GM23248 (cell line): ENCODE measurements at regions not wholly inside any gene's neighbourhood (a gene's known extent, or its start where the extent isn't known, plus 50 kb on each side); places are given as distances from the start of the nearest gene placed in this dataset.

Experiments used
- DNase-seq: peaks from one replicate; pipeline ENCODE4 v3.0.0-alpha.2; 2015
- H2AFZ ChIP-seq: fragments of 200-600 bp; sonication (generic); 2 replicates; pipeline ENCODE4 v1.6.1; 2016; ENCODE audit warnings: antibody characterized with exemption
- H3F3A ChIP-seq: fragments of 200-600 bp; sonication (generic); 2 replicates; pipeline ENCODE4 v1.6.1; 2016; ENCODE audit warnings: mild to moderate bottlenecking, antibody characterized with exemption, mixed run types; ENCODE audit not compliant: insufficient read depth
- H3K27ac ChIP-seq: fragments of 200-600 bp; sonication (generic); 2 replicates; pipeline ENCODE4 v1.5.1; 2016; ENCODE audit warnings: mild to moderate bottlenecking
- H3K27me3 ChIP-seq: fragments of 200-600 bp; sonication (generic); replicated peaks from 2 replicates; pipeline ENCODE4 v1.6.1; 2016; ENCODE audit warnings: mild to moderate bottlenecking; ENCODE audit not compliant: insufficient read depth
- H3K36me3 ChIP-seq: fragments of 200-600 bp; sonication (generic); 2 replicates; pipeline ENCODE4 v1.6.1; 2016; ENCODE audit warnings: low read depth, mild to moderate bottlenecking
- H3K4me1 ChIP-seq: fragments of 200-600 bp; sonication (generic); 2 replicates; pipeline ENCODE4 v1.6.1; 2016; ENCODE audit warnings: mild to moderate bottlenecking; ENCODE audit not compliant: insufficient read depth
- H3K4me2 ChIP-seq: fragments of 200-600 bp; sonication (generic); one replicate; pipeline ENCODE4 v1.6.1; 2016; ENCODE audit warnings: mild to moderate bottlenecking; ENCODE audit not compliant: unreplicated experiment
- H3K4me3 ChIP-seq: fragments of 200-600 bp; sonication (generic); 2 replicates; pipeline ENCODE4 v1.5.1; 2016; ENCODE audit warnings: mild to moderate bottlenecking
- H3K79me2 ChIP-seq: fragments of 200-600 bp; sonication (generic); 2 replicates; pipeline ENCODE4 v1.6.1; 2016; ENCODE audit warnings: mild to moderate bottlenecking; ENCODE audit not compliant: insufficient read depth
- H3K9ac ChIP-seq: fragments of 200-600 bp; sonication (generic); 2 replicates; pipeline ENCODE4 v1.6.1; 2016; ENCODE audit warnings: mild to moderate bottlenecking
- H3K9me2 ChIP-seq: fragments of 200-600 bp; sonication (generic); 2 replicates; pipeline ENCODE4 v1.6.1; 2016; ENCODE audit warnings: mixed run types, mild to moderate bottlenecking, moderate library complexity; ENCODE audit not compliant: insufficient read depth
- H3K9me3 ChIP-seq: fragments of 200-600 bp; sonication (generic); one replicate; pipeline ENCODE4 v1.6.1; 2017; ENCODE audit warnings: low read depth
- H4K20me1 ChIP-seq: fragments of 200-600 bp; sonication (generic); 2 replicates; pipeline ENCODE4 v1.6.0; 2016; ENCODE audit not compliant: insufficient read depth
- EZH2 ChIP-seq: fragments of 200-600 bp; sonication (generic); IDR thresholded peaks from 2 replicates; pipeline ENCODE4 v1.6.1; 2018; ENCODE audit warnings: antibody characterized with exemption, mild to moderate bottlenecking; ENCODE audit not compliant: insufficient read depth, poor library complexity, severe bottlenecking
- EZH2phosphoT487 ChIP-seq: fragments of 200-600 bp; sonication (generic); IDR thresholded peaks from 2 replicates; pipeline ENCODE4 v1.6.1; 2018; ENCODE audit warnings: antibody characterized with exemption, moderate library complexity, mild to moderate bottlenecking, low read depth; ENCODE audit not compliant: insufficient read depth
- WGBS, 2 experiments: methylation state at CpG; one replicate each; pipeline ENCODE4 v1.1.6; 2015 to 2017; ENCODE audit warnings: low lambda C conversion rate in 2 of 2, low coverage in 1 of 2; ENCODE audit errors: missing lambda C conversion rate in 2 of 2; 5-methylcytosine and 5-hydroxymethylcytosine counted together
- in situ Hi-C: fragments of 300-500 bp; cut with MboI; formaldehyde crosslinking; loops from 2 replicates; pipeline ENCODE4 v1.15.0; 2020

- 15 to 16% methylated on average over 4 of the region's 4 CpGs for WGBS, 2 experiments
- DNase-seq: no peak
- H3K9me2 ChIP-seq: no peaks in the 10 kb centered on the region
- in situ Hi-C loops: no loop called here
- no peak overlapping the region for H3K9ac ChIP-seq
- no peaks in the 10 kb centered on the region; the same call in 1 of the 2 replicates for H3K27me3 ChIP-seq
- no peak overlapping the region for H3K4me2 ChIP-seq
- no peak for TF ChIP-seq EZH2phosphoT487
- TF ChIP-seq EZH2: no peak
- H4K20me1 ChIP-seq: no peaks in the 10 kb centered on the region
- H3K9me3 ChIP-seq: no peaks in the 10 kb centered on the region
- no peaks in the 10 kb centered on the region for H3K79me2 ChIP-seq
- no peaks in the 10 kb centered on the region for H3F3A ChIP-seq
- H3K4me1 ChIP-seq: no peaks in the 10 kb centered on the region
- H2AFZ ChIP-seq: no peak overlapping the region
- no peak overlapping the region for H3K4me3 ChIP-seq
- no peaks in the 10 kb centered on the region for H3K36me3 ChIP-seq
- no peak overlapping the region for H3K27ac ChIP-seq
These were observed 268.6 kb upstream of the MEIS2 start for GRCh38 chr15:37368961-37369360.

DNA sequence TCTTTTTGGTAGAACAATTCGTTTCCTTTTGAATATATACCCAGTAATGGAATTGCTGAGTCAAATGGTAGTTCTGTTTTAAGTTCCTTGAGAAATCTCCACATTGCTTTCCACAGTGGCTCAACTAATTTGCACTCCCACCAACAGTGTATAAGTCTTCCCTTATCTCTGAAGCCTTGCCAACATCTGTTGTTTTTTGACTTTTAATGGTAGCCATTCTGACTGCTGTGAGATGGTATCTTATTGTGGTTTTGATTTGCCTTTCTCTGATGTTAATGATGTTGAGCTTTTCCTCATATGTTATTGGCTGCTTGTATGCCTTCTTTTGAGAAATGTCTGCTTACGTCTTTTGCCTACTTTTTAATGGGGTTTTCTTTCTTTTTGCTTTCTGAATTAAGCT, 270.6 kb upstream of the MEIS2 start:
- TF ChIP-seq EZH2phosphoT487 (no peak), EZH2 (no peak)
- no peaks in the 10 kb centered on the region for H3F3A ChIP-seq
- H3K27me3 ChIP-seq: no peaks in the 10 kb centered on the region; the same call in 1 of the 2 replicates
- no peaks in the 10 kb centered on the region for H3K4me1 ChIP-seq
- H3K9ac ChIP-seq: no peak overlapping the region
- in situ Hi-C loops: no loop called here
- no peak overlapping the region for H3K27ac ChIP-seq
- no peak overlapping the region for H3K4me3 ChIP-seq
- DNase-seq: no peak
- no peak overlapping the region for H3K4me2 ChIP-seq
- no peak overlapping the region for H2AFZ ChIP-seq
- 16 to 18% methylated on average over 2 of the region's 2 CpGs for WGBS, 2 experiments
- no peaks in the 10 kb centered on the region for H3K79me2 ChIP-seq
- no peaks in the 10 kb centered on the region for H3K9me3 ChIP-seq
- H3K9me2 ChIP-seq: no peaks in the 10 kb centered on the region
- H4K20me1 ChIP-seq: no peaks in the 10 kb centered on the region
- no peaks in the 10 kb centered on the region for H3K36me3 ChIP-seq

GRCh38 chr15:37372064-37372463, 271.7 kb upstream of the MEIS2 start:
- Histone ChIP-seq H3F3A (no peaks in the 10 kb centered on the region), H3K9ac (no peak overlapping the region), H3K4me2 (no peak overlapping the region), H2AFZ (no peak overlapping the region), H3K9me3 (no peaks in the 10 kb centered on the region), H3K9me2 (no peaks in the 10 kb centered on the region), H3K27me3 (no peaks in the 10 kb centered on the region; the same call in 1 of the 2 replicates), H3K79me2 (no peaks in the 10 kb centered on the region), H3K36me3 (no peaks in the 10 kb centered on the region), H3K27ac (no peak overlapping the region), H3K4me1 (no peaks in the 10 kb centered on the region), H4K20me1 (no peaks in the 10 kb centered on the region), H3K4me3 (no peak overlapping the region)
- 3% methylated on average over 6 of the region's 6 CpGs for WGBS, 2 experiments
- in situ Hi-C loops: no loop called here
- no peak for DNase-seq
- TF ChIP-seq EZH2phosphoT487 (no peak), EZH2 (no peak)

DNA sequence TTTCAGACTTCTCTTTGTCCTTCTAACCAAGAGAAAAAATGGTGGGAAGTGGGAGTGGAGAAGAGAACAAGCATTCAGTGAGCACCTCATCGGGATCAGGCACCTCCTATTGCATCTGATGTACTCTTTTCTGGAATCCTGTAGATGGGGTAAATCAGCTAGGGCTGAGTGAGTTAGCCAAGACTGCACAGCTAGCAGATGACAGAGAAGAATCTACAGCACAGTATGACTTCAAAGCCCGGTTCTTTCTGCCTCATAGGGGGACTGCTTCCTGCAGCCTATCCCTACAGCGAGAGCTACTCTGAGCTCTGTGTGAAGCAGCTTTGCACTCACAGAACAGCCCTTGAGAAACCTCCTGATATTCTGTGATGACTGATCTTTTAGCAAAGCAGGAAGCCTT, 275.2 kb upstream of the MEIS2 start:
- Histone ChIP-seq H3K27me3 (no peaks in the 10 kb centered on the region; the same call in 1 of the 2 replicates), H3K27ac (no peak overlapping the region), H3K4me3 (no peak overlapping the region), H3K79me2 (no peaks in the 10 kb centered on the region), H3K9me2 (no peaks in the 10 kb centered on the region), H3K4me1 (no peaks in the 10 kb centered on the region), H3K4me2 (no peak overlapping the region), H4K20me1 (no peaks in the 10 kb centered on the region), H3F3A (no peaks in the 10 kb centered on the region), H3K9ac (no peak overlapping the region), H2AFZ (no peak overlapping the region), H3K9me3 (no peaks in the 10 kb centered on the region), H3K36me3 (no peaks in the 10 kb centered on the region)
- in situ Hi-C loops: no loop called here
- TF ChIP-seq EZH2 (no peak), EZH2phosphoT487 (no peak)
- 0% methylated on average over 3 of the region's 3 CpGs for WGBS, 2 experiments
- peak; percentile 0 for DNase-seq

DNA sequence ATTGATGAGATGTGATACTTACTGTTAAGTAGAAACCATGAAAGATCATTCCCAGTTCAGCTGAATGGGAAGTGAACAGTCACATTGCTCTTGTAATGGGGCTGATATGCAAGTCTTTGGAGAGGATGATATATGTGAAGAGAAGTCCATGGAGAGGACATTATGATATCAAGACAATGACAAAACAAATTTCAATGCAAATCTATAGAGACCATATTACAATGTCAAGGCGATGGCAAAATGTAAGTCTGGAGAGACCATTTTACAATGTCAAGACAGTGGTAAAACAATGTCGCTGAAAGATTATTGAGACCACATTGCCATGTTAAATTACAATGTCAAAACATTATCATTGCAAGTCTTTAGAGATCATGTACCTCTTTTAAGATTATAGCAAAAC, 277.1 kb upstream of the MEIS2 start:
- Histone ChIP-seq H3F3A (no peaks in the 10 kb centered on the region), H4K20me1 (no peaks in the 10 kb centered on the region), H3K4me1 (no peaks in the 10 kb centered on the region), H3K79me2 (no peaks in the 10 kb centered on the region), H3K9ac (no peak overlapping the region), H2AFZ (no peak overlapping the region), H3K36me3 (no peaks in the 10 kb centered on the region), H3K4me3 (no peak overlapping the region), H3K9me3 (no peaks in the 10 kb centered on the region), H3K9me2 (no peaks in the 10 kb centered on the region), H3K4me2 (no peak overlapping the region), H3K27ac (no peak overlapping the region), H3K27me3 (no peaks in the 10 kb centered on the region; the same call in 1 of the 2 replicates)
- DNase-seq: no peak
- TF ChIP-seq EZH2phosphoT487 (no peak), EZH2 (no peak)
- WGBS, 2 experiments: 28 to 34% methylated on average over 2 of the region's 2 CpGs
- in situ Hi-C loops: no loop called here
